ENCODE measurements at regions not wholly inside any gene's neighbourhood (a gene's known extent, or its start where the extent isn't known, plus 50 kb on each side); places are given as distances from the start of the nearest gene placed in this dataset.

DNA sequence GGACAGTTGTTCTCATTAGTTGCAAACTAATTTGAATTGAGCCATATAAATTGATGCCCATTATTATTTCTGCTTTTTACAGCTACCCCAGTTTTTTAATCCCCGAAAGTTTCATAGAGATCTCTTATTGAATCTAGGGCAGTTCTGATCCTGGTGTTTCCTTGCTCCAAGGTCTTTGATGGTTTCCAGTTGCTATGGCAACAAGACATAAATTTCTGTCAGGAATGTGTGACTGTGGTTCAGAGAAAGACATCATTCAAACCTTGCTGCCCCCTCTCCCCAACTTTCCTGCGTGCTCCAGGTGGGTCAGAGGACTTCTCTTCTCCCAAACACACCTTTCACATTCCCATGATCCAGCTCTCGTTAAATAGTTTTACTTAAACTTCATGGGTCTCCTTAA is 63.4 kb downstream of the TAF11L14 start:
- TF ChIP-seq CTCF (IDR thresholded peaks at IDR 0.05; ENCODE audit: unreplicated experiment), result no peak
- Mint-ChIP-seq H3K4me1 (ENCODE audit: low read depth, unreplicated experiment) (no peaks in the 10 kb centered on the region), H3K4me3 (ENCODE audit: low read depth, unreplicated experiment) (no peak overlapping the region), H3K9me3 (ENCODE audit: low read depth, unreplicated experiment) (peaks cover 23% of the 10 kb centered on the region), H3K27ac (ENCODE audit: unreplicated experiment) (no peak overlapping the region), H3K36me3 (ENCODE audit: insufficient read depth, unreplicated experiment) (no peaks in the 10 kb centered on the region), H3K27me3 (ENCODE audit: unreplicated experiment) (no peaks in the 10 kb centered on the region)
- no peak for DNase-seq
- intact Hi-C loops (cut with micrococcal nuclease; ENCODE audit: unreplicated experiment), result no loop called here
- BruUV-seq (replicated peaks), result no TSS peak
- CTCF ChIA-PET, result no interaction called here

- no peak overlapping the region for H3K27ac Mint-ChIP-seq (ENCODE audit: unreplicated experiment)
- TF ChIP-seq CTCF (IDR thresholded peaks at IDR 0.05; ENCODE audit: unreplicated experiment), result no peak
- H3K4me1 Mint-ChIP-seq (ENCODE audit: low read depth, unreplicated experiment), result no peaks in the 10 kb centered on the region
- no TSS peak for BruUV-seq (replicated peaks)
- peaks cover 17% of the 10 kb centered on the region for H3K9me3 Mint-ChIP-seq (ENCODE audit: low read depth, unreplicated experiment)
- DNase-seq, result no peak
- CTCF ChIA-PET, result no interaction called here
- no peaks in the 10 kb centered on the region for H3K27me3 Mint-ChIP-seq (ENCODE audit: unreplicated experiment)
- H3K36me3 Mint-ChIP-seq (ENCODE audit: insufficient read depth, unreplicated experiment), result no peaks in the 10 kb centered on the region
- no peak overlapping the region for H3K4me3 Mint-ChIP-seq (ENCODE audit: low read depth, unreplicated experiment)
- intact Hi-C loops (cut with micrococcal nuclease; ENCODE audit: unreplicated experiment), result no loop called here
These were observed 74.9 kb downstream of the TAF11L14 start for GRCh38 chr5:17709011-17709710.

DNA sequence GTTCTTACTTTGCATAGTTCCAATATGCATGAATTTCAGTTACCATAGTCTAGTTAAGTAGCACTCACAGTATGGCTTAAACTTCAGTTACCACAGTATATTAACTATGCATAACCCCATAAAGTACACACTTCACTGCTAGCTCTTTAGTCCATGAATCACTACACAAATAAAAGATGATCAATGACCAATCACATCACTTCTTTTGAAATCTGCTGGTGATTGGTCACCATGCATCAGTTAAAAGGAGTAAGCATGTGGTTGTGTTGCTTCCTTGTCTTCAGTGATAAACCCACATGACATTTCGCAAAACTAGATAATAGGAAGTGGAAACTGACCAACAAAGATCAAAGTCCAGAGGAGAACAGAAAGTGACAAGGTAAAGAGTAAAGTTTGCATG is 79.0 kb downstream of the TAF11L14 start:
- no peak for DNase-seq
- Mint-ChIP-seq H3K4me1 (ENCODE audit: low read depth, unreplicated experiment) (no peaks in the 10 kb centered on the region), H3K9me3 (ENCODE audit: low read depth, unreplicated experiment) (peaks cover 17% of the 10 kb centered on the region), H3K27ac (ENCODE audit: unreplicated experiment) (no peak overlapping the region), H3K4me3 (ENCODE audit: low read depth, unreplicated experiment) (no peak overlapping the region), H3K27me3 (ENCODE audit: unreplicated experiment) (no peaks in the 10 kb centered on the region), H3K36me3 (ENCODE audit: insufficient read depth, unreplicated experiment) (no peaks in the 10 kb centered on the region)
- CTCF ChIA-PET, result no interaction called here
- intact Hi-C loops (cut with micrococcal nuclease; ENCODE audit: unreplicated experiment), result no loop called here
- TF ChIP-seq CTCF (IDR thresholded peaks at IDR 0.05; ENCODE audit: unreplicated experiment), result no peak
- no TSS peak for BruUV-seq (replicated peaks)

DNA sequence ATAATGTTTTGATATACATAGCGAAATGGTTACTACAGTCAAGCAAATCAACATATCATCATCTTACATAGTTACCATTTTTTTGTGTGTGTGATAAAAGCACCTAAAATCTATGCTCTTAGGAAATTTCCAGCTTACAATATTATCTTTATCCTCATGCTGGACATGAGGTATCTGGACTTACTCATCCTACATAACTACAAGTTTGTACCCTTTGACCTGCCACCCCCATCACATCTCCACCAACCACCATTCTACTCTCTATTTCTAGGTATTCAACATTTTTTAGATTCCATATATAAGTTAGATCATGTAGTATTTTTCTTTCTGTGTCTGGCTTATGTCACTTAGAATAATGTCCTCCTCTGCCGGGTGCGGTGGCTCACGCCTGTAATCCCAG is 79.9 kb downstream of the TAF11L14 start:
- no TSS peak for BruUV-seq (replicated peaks)
- no peak for DNase-seq
- Mint-ChIP-seq H3K9me3 (ENCODE audit: low read depth, unreplicated experiment) (peaks cover 16% of the 10 kb centered on the region), H3K36me3 (ENCODE audit: insufficient read depth, unreplicated experiment) (no peaks in the 10 kb centered on the region), H3K27me3 (ENCODE audit: unreplicated experiment) (no peaks in the 10 kb centered on the region), H3K4me3 (ENCODE audit: low read depth, unreplicated experiment) (no peak overlapping the region), H3K27ac (ENCODE audit: unreplicated experiment) (no peak overlapping the region), H3K4me1 (ENCODE audit: low read depth, unreplicated experiment) (no peaks in the 10 kb centered on the region)
- intact Hi-C loops (cut with micrococcal nuclease; ENCODE audit: unreplicated experiment), result no loop called here
- no peak for TF ChIP-seq CTCF (IDR thresholded peaks at IDR 0.05; ENCODE audit: unreplicated experiment)
- CTCF ChIA-PET, result no interaction called here
